ENCODE measurements at regions not wholly inside any gene's neighbourhood (a gene's known extent, or its start where the extent isn't known, plus 50 kb on each side); places are given as distances from the start of the nearest gene placed in this dataset.

DNA sequence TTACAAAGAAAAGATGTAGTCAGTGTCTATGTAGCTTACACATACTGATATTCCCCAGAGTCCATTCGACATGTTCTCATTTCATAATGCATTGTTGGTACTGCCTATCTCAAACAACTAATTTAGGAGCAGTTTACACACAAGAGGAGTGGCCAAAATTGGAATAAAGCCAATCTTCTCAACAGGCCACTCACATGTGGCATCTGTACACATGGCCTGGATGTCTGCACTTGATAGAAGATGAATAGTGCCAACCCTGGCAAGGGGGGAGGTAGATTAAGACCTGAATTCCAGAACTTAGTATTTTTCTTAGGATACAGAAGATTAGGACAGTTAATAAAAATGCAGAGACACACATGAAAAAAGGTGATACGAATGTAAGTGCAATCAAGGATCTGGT is 125.3 kb upstream of the STARD3NL start:
- H3K27ac Mint-ChIP-seq (ENCODE audit: unreplicated experiment) = no peak overlapping the region
- Histone ChIP-seq H3K4me1 (no peaks in the 10 kb centered on the region), H3K4me3 (ENCODE audit: low read depth, low read length) (no peak overlapping the region), H3K27me3 (replicated peaks; ENCODE audit: control insufficient read depth, insufficient read depth, low read length) (no peaks in the 10 kb centered on the region), H3K36me3 (ENCODE audit: control insufficient read depth, insufficient read depth, low read length) (no peaks in the 10 kb centered on the region), H3K9me3 (peaks cover 14% of the 10 kb centered on the region)
- H3K27me3 Mint-ChIP-seq (ENCODE audit: insufficient read depth, unreplicated experiment) = peaks cover 5% of the 10 kb centered on the region
- TF ChIP-seq, protein P1, sequence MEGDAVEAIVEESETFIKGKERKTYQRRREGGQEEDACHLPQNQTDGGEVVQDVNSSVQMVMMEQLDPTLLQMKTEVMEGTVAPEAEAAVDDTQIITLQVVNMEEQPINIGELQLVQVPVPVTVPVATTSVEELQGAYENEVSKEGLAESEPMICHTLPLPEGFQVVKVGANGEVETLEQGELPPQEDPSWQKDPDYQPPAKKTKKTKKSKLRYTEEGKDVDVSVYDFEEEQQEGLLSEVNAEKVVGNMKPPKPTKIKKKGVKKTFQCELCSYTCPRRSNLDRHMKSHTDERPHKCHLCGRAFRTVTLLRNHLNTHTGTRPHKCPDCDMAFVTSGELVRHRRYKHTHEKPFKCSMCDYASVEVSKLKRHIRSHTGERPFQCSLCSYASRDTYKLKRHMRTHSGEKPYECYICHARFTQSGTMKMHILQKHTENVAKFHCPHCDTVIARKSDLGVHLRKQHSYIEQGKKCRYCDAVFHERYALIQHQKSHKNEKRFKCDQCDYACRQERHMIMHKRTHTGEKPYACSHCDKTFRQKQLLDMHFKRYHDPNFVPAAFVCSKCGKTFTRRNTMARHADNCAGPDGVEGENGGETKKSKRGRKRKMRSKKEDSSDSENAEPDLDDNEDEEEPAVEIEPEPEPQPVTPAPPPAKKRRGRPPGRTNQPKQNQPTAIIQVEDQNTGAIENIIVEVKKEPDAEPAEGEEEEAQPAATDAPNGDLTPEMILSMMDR (IDR thresholded peaks at IDR 0.05; ENCODE audit: insufficient read depth in 1 of 2, low read depth in 1 of 2, low read length in 1 of 2, severe bottlenecking in 1 of 2, unreplicated experiment in 1 of 2) = no peak
- BruUV-seq (replicated peaks) = no TSS peak
- ChIA-PET POLR2A (no interaction called here), CTCF (no interaction called here)
- H3K4me1 Mint-ChIP-seq (ENCODE audit: low read depth, unreplicated experiment) = no peaks in the 10 kb centered on the region
- intact Hi-C loops (cut with micrococcal nuclease; ENCODE audit: unreplicated experiment) = no loop called here
- no peaks in the 10 kb centered on the region for H3K9me3 Mint-ChIP-seq (ENCODE audit: unreplicated experiment)
- no peak for DNase-seq
- no peak overlapping the region for H3K4me3 Mint-ChIP-seq (ENCODE audit: unreplicated experiment)
- no peaks in the 10 kb centered on the region for H3K36me3 Mint-ChIP-seq (ENCODE audit: insufficient read depth, unreplicated experiment)

DNA sequence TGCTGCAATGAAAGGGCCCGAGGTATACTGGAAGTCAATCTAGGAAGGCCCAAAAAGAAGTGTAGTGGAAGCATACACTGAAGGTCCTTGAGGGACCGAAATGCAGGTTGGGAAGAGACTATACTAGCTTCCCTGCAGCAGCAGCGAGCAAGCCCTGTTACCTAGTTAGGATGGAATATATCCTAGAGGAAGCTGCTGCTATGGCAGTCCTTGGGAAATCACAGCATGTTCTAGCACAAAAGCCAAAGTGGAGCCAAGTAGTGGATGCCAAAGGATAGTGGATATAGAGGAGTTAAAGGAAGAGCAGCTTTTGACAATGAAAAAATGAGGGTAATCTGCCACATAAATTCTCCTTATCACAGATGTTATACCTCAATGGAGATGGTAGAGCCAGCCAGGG is 123.8 kb upstream of the STARD3NL start:
- Histone ChIP-seq H3K4me1 (no peaks in the 10 kb centered on the region), H3K9me3 (peaks cover 9% of the 10 kb centered on the region), H3K27me3 (replicated peaks; ENCODE audit: control insufficient read depth, insufficient read depth, low read length) (no peaks in the 10 kb centered on the region), H3K4me3 (ENCODE audit: low read depth, low read length) (no peak overlapping the region), H3K36me3 (ENCODE audit: control insufficient read depth, insufficient read depth, low read length) (no peaks in the 10 kb centered on the region)
- Mint-ChIP-seq H3K9me3 (ENCODE audit: unreplicated experiment) (no peaks in the 10 kb centered on the region), H3K36me3 (ENCODE audit: insufficient read depth, unreplicated experiment) (no peaks in the 10 kb centered on the region), H3K4me1 (ENCODE audit: low read depth, unreplicated experiment) (no peaks in the 10 kb centered on the region), H3K27me3 (ENCODE audit: insufficient read depth, unreplicated experiment) (peaks cover 5% of the 10 kb centered on the region), H3K27ac (ENCODE audit: unreplicated experiment) (no peak overlapping the region), H3K4me3 (ENCODE audit: unreplicated experiment) (no peak overlapping the region)
- BruUV-seq (replicated peaks) = no TSS peak
- DNase-seq = no peak
- ChIA-PET CTCF (no interaction called here), POLR2A (no interaction called here)
- TF ChIP-seq, protein P1 (IDR thresholded peaks at IDR 0.05; ENCODE audit: insufficient read depth in 1 of 2, low read depth in 1 of 2, low read length in 1 of 2, severe bottlenecking in 1 of 2, unreplicated experiment in 1 of 2) = no peak
- intact Hi-C loops (cut with micrococcal nuclease; ENCODE audit: unreplicated experiment) = no loop called here

DNA sequence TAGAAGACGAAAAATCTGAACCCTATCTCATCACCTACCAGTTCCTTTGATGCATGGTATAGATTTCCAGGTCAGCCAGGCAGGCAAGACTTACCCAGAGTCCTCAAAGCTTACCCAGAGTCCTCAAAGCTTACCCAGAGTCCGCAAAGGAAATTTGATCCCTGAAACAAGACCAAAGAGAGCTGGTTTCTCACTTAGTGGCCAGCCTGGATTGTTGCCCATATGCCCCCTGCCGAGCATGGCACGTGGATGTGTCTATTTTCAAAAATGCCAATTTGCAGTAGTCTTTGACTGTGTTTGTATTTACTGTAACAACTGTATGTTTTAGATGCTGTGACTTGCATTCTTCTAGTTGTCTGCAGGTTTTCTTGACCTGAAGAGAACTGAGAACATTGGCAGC is 120.2 kb upstream of the STARD3NL start:
- TF ChIP-seq, protein P1 (IDR thresholded peaks at IDR 0.05; ENCODE audit: insufficient read depth in 1 of 2, low read depth in 1 of 2, low read length in 1 of 2, severe bottlenecking in 1 of 2, unreplicated experiment in 1 of 2) = no peak
- ChIA-PET POLR2A (no interaction called here), CTCF (no interaction called here)
- Mint-ChIP-seq H3K4me1 (ENCODE audit: low read depth, unreplicated experiment) (no peaks in the 10 kb centered on the region), H3K27ac (ENCODE audit: unreplicated experiment) (no peak overlapping the region), H3K4me3 (ENCODE audit: unreplicated experiment) (no peak overlapping the region), H3K9me3 (ENCODE audit: unreplicated experiment) (no peaks in the 10 kb centered on the region), H3K36me3 (ENCODE audit: insufficient read depth, unreplicated experiment) (no peaks in the 10 kb centered on the region), H3K27me3 (ENCODE audit: insufficient read depth, unreplicated experiment) (peaks cover 10% of the 10 kb centered on the region)
- Histone ChIP-seq H3K4me1 (no peaks in the 10 kb centered on the region), H3K9me3 (no peaks in the 10 kb centered on the region), H3K4me3 (ENCODE audit: low read depth, low read length) (no peak overlapping the region), H3K27me3 (replicated peaks; ENCODE audit: control insufficient read depth, insufficient read depth, low read length) (no peaks in the 10 kb centered on the region), H3K36me3 (ENCODE audit: control insufficient read depth, insufficient read depth, low read length) (no peaks in the 10 kb centered on the region)
- DNase-seq = no peak
- intact Hi-C loops (cut with micrococcal nuclease; ENCODE audit: unreplicated experiment) = no loop called here
- no TSS peak for BruUV-seq (replicated peaks)

Data from Caco-2 (cell line).